H1 (cell line): ENCODE measurements at regions not wholly inside any gene's neighbourhood (a gene's known extent, or its start where the extent isn't known, plus 50 kb on each side); places are given as distances from the start of the nearest gene placed in this dataset.

Source experiments
- CTCF ChIA-PET: fragments of 300-600 bp; sonication (Branson Sonifier 250); formaldehyde crosslinking; loops from one replicate; lab custom pipeline; 2021; ENCODE audit not compliant: partially characterized antibody; lab: Charles Lee
- POLR2A ChIA-PET: fragments of 300-600 bp; sonication (Branson Sonifier 250); formaldehyde crosslinking; loops from one replicate; lab custom pipeline; 2021; ENCODE audit warnings: inconsistent platforms; ENCODE audit not compliant: partially characterized antibody; lab: Charles Lee
- DNase-seq, 2 experiments: peaks; one replicate each; pipeline versions ENCODE4 v3.0.0 to v3.0.0-alpha.2; 2010 to 2022; ENCODE audit warnings: low spot score in 2 of 2, low read depth in 1 of 2, mixed read lengths in 1 of 2
- FAIRE-seq: peaks from 2 replicates; lab custom pipeline; 2011; peaks lifted over from hg19 to GRCh38; lab: Jason Lieb, UNC
- H2AFZ ChIP-seq: 2 replicates; pipeline ENCODE4 v1.8.1; 2012; ENCODE audit warnings: low read length, inconsistent platforms
- H2AK5ac ChIP-seq: 2 replicates; pipeline ENCODE4 v1.6.1; 2013; ENCODE audit warnings: low read depth, low read length
- H2BK120ac ChIP-seq: replicated peaks from 2 replicates; pipeline ENCODE3; 2013; ENCODE audit warnings: low read depth, low read length, inconsistent platforms
- H2BK12ac ChIP-seq: 2 replicates; pipeline ENCODE4 v1.6.1; 2013; ENCODE audit warnings: low read depth, low read length
- H2BK15ac ChIP-seq: 2 replicates; pipeline ENCODE4 v1.6.1; 2013; ENCODE audit warnings: low read length
- H2BK20ac ChIP-seq: 2 replicates; pipeline ENCODE4 v1.6.1; 2013; ENCODE audit warnings: low read length
- H2BK5ac ChIP-seq: 2 replicates; pipeline ENCODE4 v1.6.1; 2013; ENCODE audit warnings: low read depth, low read length
- H3K14ac ChIP-seq: 2 replicates; pipeline ENCODE4 v1.6.1; 2013; ENCODE audit warnings: inconsistent platforms; ENCODE audit not compliant: insufficient read length
- H3K18ac ChIP-seq: 2 replicates; pipeline ENCODE4 v1.6.1; 2013; ENCODE audit warnings: low read length; ENCODE audit errors: extremely low read depth
- H3K23ac ChIP-seq: 2 replicates; pipeline ENCODE4 v1.6.1; 2013; ENCODE audit warnings: inconsistent platforms; ENCODE audit not compliant: insufficient read length
- H3K23me2 ChIP-seq: 2 replicates; pipeline ENCODE4 v1.6.1; 2013; ENCODE audit warnings: low read depth, low read length
- H3K27ac ChIP-seq: 2 replicates; pipeline ENCODE4 v1.6.1; 2011; ENCODE audit warnings: low read depth, low read length, inconsistent platforms
- H3K27me3 ChIP-seq, 4 experiments: replicated peaks in 1 of 4; 1 replicate in 1 of 4; 2 replicates in 3 of 4; pipeline versions ENCODE4 v1.6.1 to v1.8.1; 2011 to 2013; ENCODE audit warnings: low read length in 3 of 4, mild to moderate bottlenecking in 3 of 4, inconsistent platforms in 2 of 4, mixed read lengths in 2 of 4, moderate library complexity in 1 of 4; ENCODE audit not compliant: control insufficient read depth in 3 of 4, insufficient read depth in 3 of 4; ENCODE audit errors: extremely low read depth in 1 of 4
- H3K36me3 ChIP-seq, 4 experiments: 2 replicates each; pipeline versions ENCODE4 v1.6.1 to v1.8.1; 2011 to 2013; ENCODE audit warnings: mild to moderate bottlenecking in 4 of 4, low read length in 3 of 4, moderate library complexity in 2 of 4, control low read depth in 1 of 4, inconsistent platforms in 1 of 4; ENCODE audit not compliant: insufficient read depth in 4 of 4, control insufficient read depth in 2 of 4
- H3K4ac ChIP-seq: replicated peaks from 2 replicates; pipeline ENCODE3; 2013; ENCODE audit warnings: low read length, low read depth, mixed read lengths, inconsistent platforms; ENCODE audit not compliant: insufficient read length
- H3K4me1 ChIP-seq, 4 experiments: replicated peaks in 1 of 4; 1 replicate in 1 of 4; 2 replicates in 3 of 4; pipeline versions ENCODE4 v1.6.1 to v1.8.1; 2011 to 2013; ENCODE audit warnings: low read length in 3 of 4, inconsistent platforms in 2 of 4, mixed read lengths in 1 of 4; ENCODE audit not compliant: insufficient read depth in 4 of 4, control insufficient read depth in 3 of 4
- H3K4me2 ChIP-seq, 2 experiments: 2 replicates each; pipeline versions ENCODE4 v1.6.1 to v1.8.1; 2011 to 2013; ENCODE audit warnings: low read depth in 2 of 2, low read length in 2 of 2, control low read depth in 1 of 2, inconsistent platforms in 1 of 2, mild to moderate bottlenecking in 1 of 2; ENCODE audit not compliant: insufficient read depth in 1 of 2
- H3K4me3 ChIP-seq, 4 experiments: fragments of 200-600, 300-600 bp in 1 of 4; sonication (generic), shearing (Covaris generic), sonication (Bioruptor Twin) in 1 of 4; 2 replicates each; pipeline versions ENCODE4 v1.5.1 to v1.8.1; 2011 to 2016; ENCODE audit warnings: low read length in 4 of 4, low read depth in 3 of 4, control low read depth in 2 of 4, inconsistent platforms in 2 of 4, mild to moderate bottlenecking in 2 of 4, mixed read lengths in 1 of 4, moderate library complexity in 1 of 4; ENCODE audit not compliant: insufficient read depth in 2 of 4; ENCODE audit errors: extremely low read depth in 1 of 4
- H3K56ac ChIP-seq: replicated peaks from 2 replicates; pipeline ENCODE3; 2013; ENCODE audit warnings: low read depth, mild to moderate bottlenecking, mixed read lengths, low read length, inconsistent platforms; ENCODE audit not compliant: insufficient read length
- H3K79me1 ChIP-seq: 2 replicates; pipeline ENCODE4 v1.6.1; 2013; ENCODE audit warnings: low read depth, low read length, control low read depth
- H3K79me2 ChIP-seq, 2 experiments: 2 replicates each; pipeline versions ENCODE4 v1.6.1 to v1.8.1; 2012 to 2013; ENCODE audit warnings: low read length in 2 of 2, mild to moderate bottlenecking in 2 of 2, inconsistent platforms in 1 of 2; ENCODE audit not compliant: insufficient read depth in 2 of 2, control insufficient read depth in 1 of 2
- H3K9ac ChIP-seq, 4 experiments: replicated peaks in 1 of 4; 1 replicate in 1 of 4; 2 replicates in 3 of 4; pipeline versions ENCODE4 v1.6.1 to v1.8.1; 2011 to 2013; ENCODE audit warnings: low read depth in 3 of 4, low read length in 3 of 4, control low read depth in 2 of 4, mild to moderate bottlenecking in 2 of 4, moderate library complexity in 2 of 4, inconsistent platforms in 1 of 4; ENCODE audit errors: extremely low read depth in 1 of 4
- H3K9me3 ChIP-seq, 2 experiments: 2 replicates each; pipeline versions ENCODE4 v1.6.1 to v1.8.1; 2012 to 2013; ENCODE audit warnings: mild to moderate bottlenecking in 2 of 2, moderate library complexity in 2 of 2, control low read depth in 1 of 2, inconsistent platforms in 1 of 2, low read depth in 1 of 2, low read length in 1 of 2, mixed read lengths in 1 of 2; ENCODE audit not compliant: insufficient read depth in 2 of 2
- H4K20me1 ChIP-seq, 2 experiments: replicated peaks in 1 of 2; 2 replicates each; pipeline versions ENCODE3 to v1.8.1; 2011 to 2013; ENCODE audit warnings: inconsistent platforms in 2 of 2, low read length in 2 of 2, mild to moderate bottlenecking in 1 of 2; ENCODE audit not compliant: insufficient read depth in 2 of 2, control insufficient read depth in 1 of 2
- H4K5ac ChIP-seq: 2 replicates; pipeline ENCODE4 v1.6.1; 2013; ENCODE audit warnings: low read length, low read depth, mixed read lengths, inconsistent platforms; ENCODE audit not compliant: insufficient read length
- H4K8ac ChIP-seq: 2 replicates; pipeline ENCODE4 v1.8.0; 2013; ENCODE audit warnings: mild to moderate bottlenecking, moderate library complexity, low read length, inconsistent platforms; ENCODE audit not compliant: insufficient read depth; ENCODE audit errors: extremely low read depth
- H4K91ac ChIP-seq: replicated peaks from 2 replicates; pipeline ENCODE3; 2013; ENCODE audit warnings: low read length, mixed read lengths, inconsistent platforms; ENCODE audit not compliant: insufficient read length
- E2F6 ChIP-seq: IDR thresholded peaks from 2 replicates; pipeline ENCODE4 v1.6.1; 2012; ENCODE audit warnings: inconsistent platforms
- HDAC6 ChIP-seq: IDR thresholded peaks from one replicate; pipeline ENCODE4 v1.7.1; 2012; ENCODE audit warnings: low read depth, mild to moderate bottlenecking, inconsistent platforms, low read length, moderate library complexity
- POU5F1 ChIP-seq: IDR thresholded peaks from 2 replicates; pipeline ENCODE4 v1.6.1; 2011; ENCODE audit warnings: low read depth, mild to moderate bottlenecking, low read length, moderate library complexity
- RFX5 ChIP-seq: IDR thresholded peaks from 2 replicates; pipeline ENCODE4 v1.6.1; 2011; ENCODE audit warnings: low read depth, low read length, improper control_type of control experiment, borderline replicate concordance
- SP4 ChIP-seq: IDR thresholded peaks from 2 replicates; pipeline ENCODE4 v1.6.1; 2012; ENCODE audit warnings: low read length, inconsistent platforms
- TBP ChIP-seq: IDR thresholded peaks from 2 replicates; pipeline ENCODE4 v1.6.1; 2011; ENCODE audit warnings: low read depth, low read length, improper control_type of control experiment
- TCF12 ChIP-seq: IDR thresholded peaks from 2 replicates; pipeline ENCODE4 v1.6.1; 2011; ENCODE audit warnings: low read depth, mild to moderate bottlenecking, low read length
- WGBS, 2 experiments: shearing (Covaris generic) in 1 of 2; methylation state at CpG; one replicate each; pipeline versions ENCODE4 v1.1.6 to v1.1.7; 2013 to 2015; ENCODE audit warnings: low lambda C conversion rate in 2 of 2, mixed read lengths in 2 of 2, inconsistent platforms in 1 of 2, low coverage in 1 of 2, missing lambda C conversion rate in 1 of 2; ENCODE audit not compliant: insufficient replicate concordance in 2 of 2, insufficient coverage in 1 of 2, insufficient read length in 1 of 2; ENCODE audit errors: extremely low coverage in 1 of 2, missing lambda C conversion rate in 1 of 2; 5-methylcytosine and 5-hydroxymethylcytosine counted together

- Histone ChIP-seq H3K4ac (no peak overlapping the region), H3K79me1 (no peaks in the 10 kb centered on the region), H4K8ac (no peak overlapping the region), H3K23ac (no peak overlapping the region), H2BK5ac (no peak overlapping the region), H3K36me3 (no peaks in the 10 kb centered on the region), H2BK15ac (no peak overlapping the region), H2BK12ac (no peak overlapping the region), H3K79me2 (no peaks in the 10 kb centered on the region), H3K18ac (no peak overlapping the region), H3K4me1 (no peaks in the 10 kb centered on the region), H3K9me3 (no peaks in the 10 kb centered on the region), H3K56ac (no peak overlapping the region), H2BK20ac (no peak overlapping the region), H3K23me2 (no peaks in the 10 kb centered on the region), H3K27ac (no peak overlapping the region), H2BK120ac (no peak overlapping the region), H4K5ac (no peak overlapping the region), H3K27me3 (no peaks in the 10 kb centered on the region), H3K9ac (no peak overlapping the region), H4K91ac (no peak overlapping the region), H3K4me3 (no peak overlapping the region), H3K4me2 (no peak overlapping the region), H2AK5ac (no peak overlapping the region), H2AFZ (no peak overlapping the region), H3K14ac (no peak overlapping the region), H4K20me1 (no peaks in the 10 kb centered on the region)
- WGBS, 2 experiments = 79% methylated on average over 3 of the region's 4 CpGs; no CpG with 5 or more reads in 1 of the 2 experiments
- CTCF ChIA-PET = no interaction called here
- FAIRE-seq = no peak
- DNase-seq = no peak
- POLR2A ChIA-PET = no interaction called here
- TF ChIP-seq RFX5 (no peak), E2F6 (no peak), TBP (no peak), POU5F1 (no peak), TCF12 (no peak), SP4 (no peak), HDAC6 (no peak)
These were observed 205.2 kb upstream of the CASK start for GRCh38 chrX:42128587-42128986.
